Testis (tissue), 2 donors: ENCODE measurements at regions not wholly inside any gene's neighbourhood (a gene's known extent, or its start where the extent isn't known, plus 50 kb on each side); places are given as distances from the start of the nearest gene placed in this dataset.

Source experiments
- DNase-seq: peaks from one replicate; pipeline ENCODE4 v3.0.0-alpha.2; 2019
- H3K27ac ChIP-seq, 2 donors: fragments of 200-600 bp; sonication (generic); one replicate each; pipeline ENCODE4 v1.5.1; 2019
- H3K27me3 ChIP-seq: fragments of 200-600 bp; sonication (generic); one replicate; pipeline ENCODE4 v1.5.1; 2019
- H3K36me3 ChIP-seq: fragments of 200-600 bp; sonication (generic); one replicate; pipeline ENCODE4 v1.5.1; 2017; ENCODE audit warnings: low read depth; ENCODE audit errors: missing control alignments
- H3K4me1 ChIP-seq: fragments of 200-600 bp; sonication (generic); one replicate; pipeline ENCODE4 v1.5.1; 2019
- H3K4me3 ChIP-seq, 2 donors: fragments of 200-600 bp; sonication (generic); one replicate each; pipeline ENCODE4 v1.5.1; 2017 to 2019
- H3K9me3 ChIP-seq: fragments of 200-600 bp; sonication (generic); one replicate; pipeline ENCODE4 v1.5.1; 2017
- POLR2A ChIP-seq: fragments of 450-650 bp; IDR thresholded peaks from one replicate; pipeline ENCODE4 v1.6.1; 2017; ENCODE audit warnings: antibody characterized with exemption, mild to moderate bottlenecking, moderate library complexity
- WGBS, 2 donors: methylation state at CpG; one replicate each; pipeline ENCODE4 v1.1.5; 2018; 5-methylcytosine and 5-hydroxymethylcytosine counted together
- intact Hi-C: fragments of 100-400 bp; cut with DNase I; formaldehyde crosslinking; loops from one replicate; pipeline ENCODE4 v1.15.1; 2023; ENCODE audit warnings: low total_unique reads
- TF ChIP-seq, protein P1 (sequence below), 3 experiments: fragments of 450-650 bp in 2 of 3; fragments of 200-600 bp in 1 of 3; sonication (generic) in 1 of 3; IDR thresholded peaks; one replicate each; pipeline ENCODE4 v1.5.1; 2016 to 2019; ENCODE audit warnings: antibody characterized with exemption in 3 of 3, mild to moderate bottlenecking in 2 of 3, moderate library complexity in 1 of 3

DNA sequence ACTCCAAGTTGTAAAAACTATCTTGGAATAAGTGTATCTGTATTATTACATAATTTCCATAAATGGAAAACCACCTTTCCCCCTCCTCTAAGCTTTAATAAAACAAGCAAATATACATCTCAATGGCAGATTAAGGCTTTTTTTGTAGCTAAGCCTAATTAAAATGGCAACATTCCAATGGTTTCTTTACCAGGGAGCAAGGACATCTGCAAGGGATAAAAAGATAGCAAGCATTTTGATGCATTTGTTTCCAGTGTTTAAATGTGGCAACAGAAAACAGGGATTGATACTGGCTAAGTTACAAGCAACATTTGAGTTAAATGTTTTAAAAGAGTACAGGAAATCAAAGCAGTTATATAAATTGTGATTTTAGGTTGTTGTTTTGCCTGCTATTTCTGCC lies 1012.7 kb downstream of the ADGRL2 start:
- H3K9me3 ChIP-seq, result no peaks in the 10 kb centered on the region
- no peaks in the 10 kb centered on the region for H3K4me1 ChIP-seq
- H3K27ac ChIP-seq, result no peak overlapping the region
- no peak for DNase-seq
- no peak for TF ChIP-seq POLR2A
- TF ChIP-seq, protein P1, sequence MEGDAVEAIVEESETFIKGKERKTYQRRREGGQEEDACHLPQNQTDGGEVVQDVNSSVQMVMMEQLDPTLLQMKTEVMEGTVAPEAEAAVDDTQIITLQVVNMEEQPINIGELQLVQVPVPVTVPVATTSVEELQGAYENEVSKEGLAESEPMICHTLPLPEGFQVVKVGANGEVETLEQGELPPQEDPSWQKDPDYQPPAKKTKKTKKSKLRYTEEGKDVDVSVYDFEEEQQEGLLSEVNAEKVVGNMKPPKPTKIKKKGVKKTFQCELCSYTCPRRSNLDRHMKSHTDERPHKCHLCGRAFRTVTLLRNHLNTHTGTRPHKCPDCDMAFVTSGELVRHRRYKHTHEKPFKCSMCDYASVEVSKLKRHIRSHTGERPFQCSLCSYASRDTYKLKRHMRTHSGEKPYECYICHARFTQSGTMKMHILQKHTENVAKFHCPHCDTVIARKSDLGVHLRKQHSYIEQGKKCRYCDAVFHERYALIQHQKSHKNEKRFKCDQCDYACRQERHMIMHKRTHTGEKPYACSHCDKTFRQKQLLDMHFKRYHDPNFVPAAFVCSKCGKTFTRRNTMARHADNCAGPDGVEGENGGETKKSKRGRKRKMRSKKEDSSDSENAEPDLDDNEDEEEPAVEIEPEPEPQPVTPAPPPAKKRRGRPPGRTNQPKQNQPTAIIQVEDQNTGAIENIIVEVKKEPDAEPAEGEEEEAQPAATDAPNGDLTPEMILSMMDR (IDR thresholded peaks at IDR 0.05), result no peak
- no peaks in the 10 kb centered on the region for H3K27me3 ChIP-seq
- intact Hi-C loops, result no loop called here
- no peaks in the 10 kb centered on the region for H3K36me3 ChIP-seq
- H3K4me3 ChIP-seq, result no peak overlapping the region

DNA sequence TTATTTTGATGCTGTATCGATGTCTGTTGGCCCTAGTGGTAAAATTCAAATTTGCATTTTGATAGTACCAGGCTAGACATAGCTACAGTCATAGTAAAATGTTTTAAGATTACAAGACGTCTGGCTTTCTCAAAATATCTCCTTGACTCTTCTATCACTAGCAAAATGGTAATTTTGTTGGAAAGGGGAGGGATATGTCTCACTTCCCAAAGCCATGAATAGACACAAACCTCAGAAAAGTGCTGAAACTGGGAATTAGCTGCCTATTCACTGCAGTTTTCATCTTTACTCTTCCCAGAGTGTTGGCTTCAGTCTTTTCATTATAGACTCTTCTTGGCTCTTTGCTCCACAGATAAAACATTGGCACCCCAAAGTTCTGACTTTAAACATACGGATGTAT lies 1009.9 kb downstream of the ADGRL2 start:
- no peaks in the 10 kb centered on the region for H3K27me3 ChIP-seq
- no peak overlapping the region for H3K27ac ChIP-seq
- 74 to 76% methylated on average over 3 of the region's 3 CpGs for WGBS, 2 donors
- H3K4me1 ChIP-seq, result no peaks in the 10 kb centered on the region
- no peak overlapping the region for H3K4me3 ChIP-seq
- intact Hi-C loops, result no loop called here
- H3K36me3 ChIP-seq, result no peaks in the 10 kb centered on the region
- no peak for DNase-seq
- no peak for TF ChIP-seq POLR2A
- TF ChIP-seq, protein P1 (IDR thresholded peaks at IDR 0.05), result no peak
- no peaks in the 10 kb centered on the region for H3K9me3 ChIP-seq

DNA sequence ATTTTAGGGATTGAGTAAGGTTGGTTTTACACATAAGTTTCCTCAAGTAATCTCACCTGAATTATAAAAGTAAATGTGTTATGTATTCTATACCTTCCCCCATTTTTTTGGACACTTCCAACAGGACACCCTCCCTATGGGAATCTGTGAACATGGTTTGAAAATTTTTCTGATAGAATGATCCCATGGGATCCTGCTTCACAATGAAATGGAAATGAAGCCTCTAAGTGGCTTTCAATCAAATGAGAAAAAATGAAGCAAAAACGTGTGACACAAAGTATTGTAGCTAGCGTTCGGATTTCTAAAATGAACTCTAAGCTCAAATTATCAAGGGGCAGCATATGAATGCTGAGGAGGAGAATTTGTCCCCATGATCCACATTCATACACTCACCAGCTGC lies 1006.8 kb downstream of the ADGRL2 start:
- Histone ChIP-seq H3K36me3 (no peaks in the 10 kb centered on the region), H3K27ac (no peak overlapping the region), H3K9me3 (no peaks in the 10 kb centered on the region), H3K4me1 (no peaks in the 10 kb centered on the region), H3K27me3 (no peaks in the 10 kb centered on the region), H3K4me3 (no peak overlapping the region)
- intact Hi-C loops, result no loop called here
- no peak for DNase-seq
- TF ChIP-seq, protein P1 (IDR thresholded peaks at IDR 0.05), result no peak
- no peak for TF ChIP-seq POLR2A
- WGBS, 2 donors, result 88% methylated on average over 3 of the region's 3 CpGs

DNA sequence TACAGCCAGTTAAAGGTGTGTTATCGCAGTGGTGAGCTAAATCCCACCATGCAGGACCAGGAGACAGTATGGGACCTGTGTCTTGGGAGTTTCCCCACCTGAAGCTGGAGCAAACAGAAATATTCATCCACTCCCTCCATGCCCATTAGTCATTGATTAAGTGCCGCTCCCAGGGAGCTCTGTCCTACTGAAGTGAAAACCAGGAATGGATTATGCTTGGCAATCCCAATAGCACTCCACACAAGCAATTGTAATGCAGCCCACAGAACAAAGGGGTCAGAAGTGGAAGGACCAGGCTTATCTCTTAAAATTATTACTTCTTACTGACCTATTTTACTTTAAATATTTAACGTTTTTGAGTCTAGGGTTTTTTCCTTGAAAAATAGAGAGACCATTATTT lies 1005.4 kb downstream of the ADGRL2 start:
- intact Hi-C loops, result no loop called here

DNA sequence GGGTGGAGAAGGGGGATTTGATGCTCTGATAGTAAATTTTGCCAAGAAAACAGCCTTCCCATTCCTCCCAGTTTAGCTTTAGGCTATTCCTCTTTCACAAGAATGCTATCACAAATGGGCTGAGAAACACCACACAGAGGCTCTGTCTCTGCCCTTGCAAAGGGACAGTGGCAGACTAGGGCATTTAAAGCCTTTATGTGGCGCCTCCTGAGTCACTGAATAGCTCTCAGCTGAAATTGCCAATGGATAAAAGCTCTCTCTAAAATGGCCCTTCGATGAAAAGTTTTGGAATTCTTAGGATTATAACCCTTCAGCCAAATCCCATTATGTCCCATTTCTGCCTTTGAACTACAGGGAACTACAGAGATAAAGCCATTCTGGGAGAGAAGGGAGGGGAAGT lies 1000.4 kb downstream of the ADGRL2 start:
- H3K4me1 ChIP-seq, result no peaks in the 10 kb centered on the region
- H3K27ac ChIP-seq, result no peak overlapping the region
- TF ChIP-seq, protein P1 (IDR thresholded peaks at IDR 0.05), result no peak
- no peak for TF ChIP-seq POLR2A
- no peak overlapping the region for H3K4me3 ChIP-seq
- no peaks in the 10 kb centered on the region for H3K9me3 ChIP-seq
- DNase-seq, result no peak
- WGBS, 2 donors, result 69 to 87% methylated on average over 2 of the region's 2 CpGs
- intact Hi-C loops, result no loop called here
- no peaks in the 10 kb centered on the region for H3K36me3 ChIP-seq
- no peaks in the 10 kb centered on the region for H3K27me3 ChIP-seq

More for the DNA sequence above, 1005.4 kb downstream of the ADGRL2 start:
- Histone ChIP-seq H3K27ac (no peak overlapping the region), H3K27me3 (no peaks in the 10 kb centered on the region), H3K9me3 (no peaks in the 10 kb centered on the region), H3K4me1 (no peaks in the 10 kb centered on the region), H3K36me3 (no peaks in the 10 kb centered on the region), H3K4me3 (no peak overlapping the region)
- TF ChIP-seq, protein P1 (IDR thresholded peaks at IDR 0.05), result no peak
- no peak for TF ChIP-seq POLR2A
- WGBS, 2 donors, result 77 to 82% methylated on average over 3 of the region's 3 CpGs
- DNase-seq, result no peak
